ENCODE measurements at regions not wholly inside any gene's neighbourhood (a gene's known extent, or its start where the extent isn't known, plus 50 kb on each side); places are given as distances from the start of the nearest gene placed in this dataset.

DNA sequence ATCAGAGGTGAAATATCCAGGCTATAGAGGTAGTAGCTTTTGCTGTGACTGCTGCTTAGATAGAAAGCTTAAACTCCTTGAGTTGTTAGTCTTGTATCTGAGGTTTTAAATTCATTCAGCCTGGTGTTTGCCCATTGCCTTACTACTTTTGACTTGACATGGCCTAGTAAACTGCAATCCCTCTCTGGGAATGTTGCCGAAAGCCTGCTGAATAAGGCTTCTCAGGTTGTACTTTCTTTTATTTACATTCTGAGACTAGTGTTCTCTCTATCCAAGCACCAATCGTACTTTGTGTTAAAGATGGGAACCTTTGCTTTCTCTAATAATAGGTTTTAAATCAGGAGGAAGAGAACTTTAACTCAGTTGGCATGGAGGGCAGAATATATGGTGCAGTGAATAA, 357.6 kb upstream of the CWC22 start:
- TF ChIP-seq, protein P1, sequence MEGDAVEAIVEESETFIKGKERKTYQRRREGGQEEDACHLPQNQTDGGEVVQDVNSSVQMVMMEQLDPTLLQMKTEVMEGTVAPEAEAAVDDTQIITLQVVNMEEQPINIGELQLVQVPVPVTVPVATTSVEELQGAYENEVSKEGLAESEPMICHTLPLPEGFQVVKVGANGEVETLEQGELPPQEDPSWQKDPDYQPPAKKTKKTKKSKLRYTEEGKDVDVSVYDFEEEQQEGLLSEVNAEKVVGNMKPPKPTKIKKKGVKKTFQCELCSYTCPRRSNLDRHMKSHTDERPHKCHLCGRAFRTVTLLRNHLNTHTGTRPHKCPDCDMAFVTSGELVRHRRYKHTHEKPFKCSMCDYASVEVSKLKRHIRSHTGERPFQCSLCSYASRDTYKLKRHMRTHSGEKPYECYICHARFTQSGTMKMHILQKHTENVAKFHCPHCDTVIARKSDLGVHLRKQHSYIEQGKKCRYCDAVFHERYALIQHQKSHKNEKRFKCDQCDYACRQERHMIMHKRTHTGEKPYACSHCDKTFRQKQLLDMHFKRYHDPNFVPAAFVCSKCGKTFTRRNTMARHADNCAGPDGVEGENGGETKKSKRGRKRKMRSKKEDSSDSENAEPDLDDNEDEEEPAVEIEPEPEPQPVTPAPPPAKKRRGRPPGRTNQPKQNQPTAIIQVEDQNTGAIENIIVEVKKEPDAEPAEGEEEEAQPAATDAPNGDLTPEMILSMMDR (IDR thresholded peaks at IDR 0.05) = no peak
- no peak for TF ChIP-seq POLR2A (IDR thresholded peaks at IDR 0.05)

Measured in lower leg skin (tissue), 3 donors.